Adipocyte (in vitro differentiated cells): ENCODE measurements at regions not wholly inside any gene's neighbourhood (a gene's known extent, or its start where the extent isn't known, plus 50 kb on each side); places are given as distances from the start of the nearest gene placed in this dataset.
"Not testable (repeated sequence)": the region's sequence is repeated elsewhere in the genome, so short reads cannot be mapped to it uniquely, and the experiment has no call there.

Source experiments
- DNase-seq: peaks from one replicate; pipeline ENCODE4 v3.0.0-alpha.2; 2015; ENCODE audit warnings: low read depth
- H3K27me3 ChIP-seq: replicated peaks from 2 replicates; pipeline ENCODE4 v1.7.0; 2013; ENCODE audit warnings: mild to moderate bottlenecking, low read length, moderate library complexity; ENCODE audit not compliant: control insufficient read depth, insufficient read depth
- H3K36me3 ChIP-seq: 2 replicates; pipeline ENCODE4 v1.7.0; 2013; ENCODE audit warnings: low read length, mild to moderate bottlenecking, moderate library complexity; ENCODE audit not compliant: control insufficient read depth, insufficient read depth, severe bottlenecking
- H3K4me1 ChIP-seq: 2 replicates; pipeline ENCODE4 v1.7.0; 2013; ENCODE audit warnings: mild to moderate bottlenecking, low read length, moderate library complexity; ENCODE audit not compliant: control insufficient read depth, insufficient read depth
- H3K4me3 ChIP-seq: 2 replicates; pipeline ENCODE4 v1.7.0; 2013; ENCODE audit warnings: mild to moderate bottlenecking, low read length, moderate library complexity
- H3K9ac ChIP-seq: 2 replicates; pipeline ENCODE4 v1.7.0; 2013; ENCODE audit warnings: mild to moderate bottlenecking, low read length, moderate library complexity
- H3K9me3 ChIP-seq: 2 replicates; pipeline ENCODE4 v1.7.0; 2013; ENCODE audit warnings: mild to moderate bottlenecking, low read length, moderate library complexity; ENCODE audit not compliant: control insufficient read depth

GRCh38 chr3:27643355-27643754, 78.8 kb downstream of the EOMES start:
- no peaks in the 10 kb centered on the region for H3K9me3 ChIP-seq
- H3K4me1 ChIP-seq, result peaks cover 18% of the 10 kb centered on the region
- no peaks in the 10 kb centered on the region for H3K27me3 ChIP-seq
- H3K36me3 ChIP-seq, result no peaks in the 10 kb centered on the region
- peak overlapping the region; percentile 18 for H3K4me3 ChIP-seq
- H3K9ac ChIP-seq, result no peak overlapping the region
- peak; percentile 32 for DNase-seq

- H3K36me3 ChIP-seq, result no peaks in the 10 kb centered on the region
- peak overlapping the region; percentile 18 for H3K4me3 ChIP-seq
- H3K9me3 ChIP-seq, result no peaks in the 10 kb centered on the region
- no peaks in the 10 kb centered on the region for H3K27me3 ChIP-seq
- peaks cover 18% of the 10 kb centered on the region for H3K4me1 ChIP-seq
- no peak overlapping the region for H3K9ac ChIP-seq
- DNase-seq, result no peak
These were observed 79.3 kb downstream of the EOMES start for GRCh38 chr3:27642796-27643195.

- Histone ChIP-seq H3K36me3 (no peaks in the 10 kb centered on the region), H3K9me3 (no peaks in the 10 kb centered on the region), H3K27me3 (no peaks in the 10 kb centered on the region), H3K9ac (no peak overlapping the region), H3K4me1 (peaks cover 18% of the 10 kb centered on the region), H3K4me3 (no peak overlapping the region)
- DNase-seq, result no peak
These were observed 80.1 kb downstream of the EOMES start for GRCh38 chr3:27641888-27642601.

GRCh38 chr3:27641271-27641800, 80.8 kb downstream of the EOMES start:
- H3K27me3 ChIP-seq, result no peaks in the 10 kb centered on the region
- no peak overlapping the region for H3K4me3 ChIP-seq
- no peak for DNase-seq
- no peaks in the 10 kb centered on the region for H3K9me3 ChIP-seq
- no peak overlapping the region for H3K9ac ChIP-seq
- no peaks in the 10 kb centered on the region for H3K36me3 ChIP-seq
- H3K4me1 ChIP-seq, result peaks cover 18% of the 10 kb centered on the region

- H3K36me3 ChIP-seq, result no peaks in the 10 kb centered on the region
These were observed 82.9 kb downstream of the EOMES start for GRCh38 chr3:27639271-27639670.

GRCh38 chr3:27638594-27638993, 83.5 kb downstream of the EOMES start:
- Histone ChIP-seq H3K4me3 (no peak overlapping the region), H3K27me3 (no peaks in the 10 kb centered on the region), H3K4me1 (peaks cover 20% of the 10 kb centered on the region), H3K36me3 (no peaks in the 10 kb centered on the region), H3K9me3 (no peaks in the 10 kb centered on the region), H3K9ac (no peak overlapping the region)
- no peak for DNase-seq

More at GRCh38 chr3:27639271-27639670, 82.9 kb downstream of the EOMES start:
- H3K9me3 ChIP-seq, result no peaks in the 10 kb centered on the region
- H3K4me1 ChIP-seq, result peaks cover 18% of the 10 kb centered on the region
- no peak for DNase-seq
- no peak overlapping the region for H3K4me3 ChIP-seq
- no peaks in the 10 kb centered on the region for H3K27me3 ChIP-seq
- H3K9ac ChIP-seq, result no peak overlapping the region

- H3K4me3 ChIP-seq, result no peak overlapping the region
- no peaks in the 10 kb centered on the region for H3K36me3 ChIP-seq
- H3K4me1 ChIP-seq, result peaks cover 14% of the 10 kb centered on the region
- H3K27me3 ChIP-seq, result no peaks in the 10 kb centered on the region
- no peak overlapping the region for H3K9ac ChIP-seq
- no peaks in the 10 kb centered on the region for H3K9me3 ChIP-seq
- no peak for DNase-seq
These were observed 84.7 kb downstream of the EOMES start for GRCh38 chr3:27637346-27637995.

- H3K9me3 ChIP-seq, H3K4me3 ChIP-seq, H3K9ac ChIP-seq, H3K27me3 ChIP-seq, DNase-seq, H3K36me3 ChIP-seq: not testable (repeated sequence)
- H3K4me1 ChIP-seq, result peaks cover 14% of the 10 kb centered on the region
These were observed 87.1 kb downstream of the EOMES start for GRCh38 chr3:27635006-27635405.

GRCh38 chr3:27633224-27633545, 88.9 kb downstream of the EOMES start:
- Histone ChIP-seq H3K4me3 (peak overlapping the region; percentile 81), H3K36me3 (no peaks in the 10 kb centered on the region), H3K9ac (peak overlapping the region; percentile 85), H3K4me1 (peaks cover 7% of the 10 kb centered on the region), H3K9me3 (no peaks in the 10 kb centered on the region), H3K27me3 (no peaks in the 10 kb centered on the region)
- DNase-seq, result peak; percentile 56

- Histone ChIP-seq H3K4me3 (peak overlapping the region; percentile 81), H3K9ac (peak overlapping the region; percentile 85), H3K27me3 (no peaks in the 10 kb centered on the region), H3K9me3 (no peaks in the 10 kb centered on the region), H3K36me3 (no peaks in the 10 kb centered on the region), H3K4me1 (peaks cover 7% of the 10 kb centered on the region)
- DNase-seq, result peak; percentile 59
These were observed 89.5 kb downstream of the EOMES start for GRCh38 chr3:27632431-27633223.

GRCh38 chr3:27630885-27631284, 91.2 kb downstream of the EOMES start:
- peak; percentile 46 for DNase-seq
- Histone ChIP-seq H3K36me3 (no peaks in the 10 kb centered on the region), H3K9me3 (no peaks in the 10 kb centered on the region), H3K4me3 (no peak overlapping the region), H3K9ac (no peak overlapping the region), H3K27me3 (no peaks in the 10 kb centered on the region), H3K4me1 (peaks cover 13% of the 10 kb centered on the region)
